A673 (cell line): ENCODE measurements at regions not wholly inside any gene's neighbourhood (a gene's known extent, or its start where the extent isn't known, plus 50 kb on each side); places are given as distances from the start of the nearest gene placed in this dataset.

Experiments
- EZH2 ChIP-seq: fragments of 200-600 bp; sonication (generic); IDR thresholded peaks from 2 replicates; pipeline ENCODE4 v1.6.1; 2017; ENCODE audit warnings: borderline replicate concordance, low read depth, mild to moderate bottlenecking, mixed read lengths, antibody characterized with exemption, low read length; ENCODE audit not compliant: poor library complexity, severe bottlenecking
- TF ChIP-seq, protein P1 (sequence below): fragments of 300-800, 200-600 bp; sonication (generic); conservative IDR thresholded peaks from 2 replicates; pipeline ENCODE4 v1.5.1; 2017; ENCODE audit warnings: low read depth, mild to moderate bottlenecking, antibody characterized with exemption, low read length, moderate library complexity, mixed read lengths

DNA sequence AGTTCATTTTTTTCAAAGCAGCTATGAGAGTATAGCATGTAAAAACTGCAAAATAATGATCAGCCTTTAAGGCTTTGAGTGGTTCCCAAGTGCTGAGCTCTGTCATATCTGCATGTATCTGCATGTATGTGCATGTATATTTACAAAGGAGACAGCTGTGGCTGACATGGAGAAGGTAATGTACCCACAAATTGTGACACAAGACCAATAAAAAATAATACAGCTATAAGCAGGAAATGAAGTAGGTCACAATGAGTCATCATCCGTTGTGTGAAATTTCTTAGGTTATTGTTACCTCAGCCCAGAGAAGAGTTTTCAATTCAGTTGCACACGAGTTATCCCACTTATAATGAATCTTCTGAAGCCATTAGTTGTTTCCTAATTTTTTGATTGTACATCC lies 60.9 kb upstream of the MED4 start:
- TF ChIP-seq EZH2 = no peak
- TF ChIP-seq, protein P1, sequence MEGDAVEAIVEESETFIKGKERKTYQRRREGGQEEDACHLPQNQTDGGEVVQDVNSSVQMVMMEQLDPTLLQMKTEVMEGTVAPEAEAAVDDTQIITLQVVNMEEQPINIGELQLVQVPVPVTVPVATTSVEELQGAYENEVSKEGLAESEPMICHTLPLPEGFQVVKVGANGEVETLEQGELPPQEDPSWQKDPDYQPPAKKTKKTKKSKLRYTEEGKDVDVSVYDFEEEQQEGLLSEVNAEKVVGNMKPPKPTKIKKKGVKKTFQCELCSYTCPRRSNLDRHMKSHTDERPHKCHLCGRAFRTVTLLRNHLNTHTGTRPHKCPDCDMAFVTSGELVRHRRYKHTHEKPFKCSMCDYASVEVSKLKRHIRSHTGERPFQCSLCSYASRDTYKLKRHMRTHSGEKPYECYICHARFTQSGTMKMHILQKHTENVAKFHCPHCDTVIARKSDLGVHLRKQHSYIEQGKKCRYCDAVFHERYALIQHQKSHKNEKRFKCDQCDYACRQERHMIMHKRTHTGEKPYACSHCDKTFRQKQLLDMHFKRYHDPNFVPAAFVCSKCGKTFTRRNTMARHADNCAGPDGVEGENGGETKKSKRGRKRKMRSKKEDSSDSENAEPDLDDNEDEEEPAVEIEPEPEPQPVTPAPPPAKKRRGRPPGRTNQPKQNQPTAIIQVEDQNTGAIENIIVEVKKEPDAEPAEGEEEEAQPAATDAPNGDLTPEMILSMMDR = no peak
